B cell (primary cell): ENCODE measurements at regions not wholly inside any gene's neighbourhood (a gene's known extent, or its start where the extent isn't known, plus 50 kb on each side); places are given as distances from the start of the nearest gene placed in this dataset.

ENCODE experiments used
- CTCF ChIP-seq: fragments of 200-600 bp; IDR thresholded peaks from one replicate; pipeline ENCODE4 v1.8.0; 2022; ENCODE audit warnings: antibody characterized with exemption, mild to moderate bottlenecking
- EZH2 ChIP-seq: IDR thresholded peaks from 2 replicates; pipeline ENCODE4 v1.6.1; 2012; ENCODE audit warnings: borderline replicate concordance, low read depth, mild to moderate bottlenecking, moderate library complexity, low read length; ENCODE audit not compliant: insufficient read depth, poor library complexity, severe bottlenecking

- TF ChIP-seq CTCF, result no peak
- TF ChIP-seq EZH2, result no peak
These were observed 396.5 kb upstream of the GBE1 start for GRCh38 chr3:82157952-82158351.
